ENCODE measurements at regions not wholly inside any gene's neighbourhood (a gene's known extent, or its start where the extent isn't known, plus 50 kb on each side); places are given as distances from the start of the nearest gene placed in this dataset.
A peak's percentile ranks its signal among the peaks of the same experiment; 100 is the strongest.

GRCh38 chr20:6595704-6596103, 171.8 kb upstream of the BMP2 start:
- DNase-seq (ENCODE audit: extremely low read depth, insufficient read length) = no peak
- no peaks in the 10 kb centered on the region for H3K27me3 ChIP-seq (replicated peaks; ENCODE audit: control insufficient read depth, insufficient read depth, low read length)
- H3K4me3 ChIP-seq (replicated peaks; ENCODE audit: low read depth, low read length) = no peak overlapping the region
- H3K36me3 ChIP-seq (ENCODE audit: control insufficient read depth, insufficient read depth, low read length) = no peaks in the 10 kb centered on the region
- no peak for TF ChIP-seq CTCF (IDR thresholded peaks at IDR 0.05; ENCODE audit: insufficient read depth, low read length, poor library complexity, severe bottlenecking)

DNA sequence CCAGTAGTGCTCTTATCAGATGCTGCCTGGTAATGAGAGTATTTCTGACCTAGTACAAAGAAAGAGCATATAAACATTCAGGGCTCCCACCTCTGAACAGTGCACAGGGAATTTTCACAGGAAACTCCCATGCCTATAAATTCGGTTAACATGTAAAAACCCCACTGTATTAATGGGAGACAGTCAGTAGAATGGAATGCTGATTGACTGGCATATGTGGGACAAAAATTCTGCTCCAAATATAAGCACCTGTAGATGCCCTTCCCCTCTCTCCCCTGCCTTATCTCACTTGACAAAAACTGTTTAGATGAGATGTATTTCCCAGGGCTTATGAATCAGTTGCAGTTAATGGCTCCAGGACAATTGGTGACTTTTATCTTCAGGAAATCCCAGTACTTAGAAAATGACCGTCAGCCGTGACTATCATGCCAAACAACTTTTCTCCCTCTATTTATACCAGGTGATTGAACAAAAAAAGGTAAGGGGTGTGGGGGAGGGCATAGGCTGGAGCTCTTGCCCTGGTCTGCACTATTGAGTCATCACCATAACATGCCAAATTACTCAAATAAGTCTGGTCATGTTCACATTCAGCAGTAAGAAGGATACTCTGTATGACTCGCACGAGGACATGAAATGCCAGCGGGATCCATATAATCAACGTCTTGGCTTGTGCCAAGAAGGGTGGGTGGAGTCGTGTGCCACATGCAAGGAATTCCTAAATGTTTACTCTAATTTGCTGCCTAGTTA, 176.4 kb upstream of the BMP2 start:
- TF ChIP-seq CTCF (IDR thresholded peaks at IDR 0.05; ENCODE audit: insufficient read depth, low read length, poor library complexity, severe bottlenecking) = no peak
- DNase-seq (ENCODE audit: extremely low read depth, insufficient read length) = no peak

GRCh38 chr20:6588296-6588695, 179.2 kb upstream of the BMP2 start:
- no peak for DNase-seq (ENCODE audit: extremely low read depth, insufficient read length)
- TF ChIP-seq CTCF (IDR thresholded peaks at IDR 0.05; ENCODE audit: insufficient read depth, low read length, poor library complexity, severe bottlenecking) = no peak
- H3K27me3 ChIP-seq (replicated peaks; ENCODE audit: control insufficient read depth, insufficient read depth, low read length) = no peaks in the 10 kb centered on the region

More for the DNA sequence above, 176.4 kb upstream of the BMP2 start:
- Histone ChIP-seq H3K36me3 (ENCODE audit: control insufficient read depth, insufficient read depth, low read length) (no peaks in the 10 kb centered on the region), H3K27me3 (replicated peaks; ENCODE audit: control insufficient read depth, insufficient read depth, low read length) (no peaks in the 10 kb centered on the region), H3K4me3 (replicated peaks; ENCODE audit: low read depth, low read length) (no peak overlapping the region)

GRCh38 chr20:6583134-6583738, 184.2 kb upstream of the BMP2 start:
- peak; percentile 69 for TF ChIP-seq CTCF (IDR thresholded peaks at IDR 0.05; ENCODE audit: insufficient read depth, low read length, poor library complexity, severe bottlenecking)
- no peak overlapping the region for H3K4me3 ChIP-seq (replicated peaks; ENCODE audit: low read depth, low read length)
- no peaks in the 10 kb centered on the region for H3K36me3 ChIP-seq (ENCODE audit: control insufficient read depth, insufficient read depth, low read length)
- no peak for DNase-seq (ENCODE audit: extremely low read depth, insufficient read length)
- H3K27me3 ChIP-seq (replicated peaks; ENCODE audit: control insufficient read depth, insufficient read depth, low read length) = no peaks in the 10 kb centered on the region

More at GRCh38 chr20:6588296-6588695, 179.2 kb upstream of the BMP2 start:
- Histone ChIP-seq H3K36me3 (ENCODE audit: control insufficient read depth, insufficient read depth, low read length) (no peaks in the 10 kb centered on the region), H3K4me3 (replicated peaks; ENCODE audit: low read depth, low read length) (no peak overlapping the region)

DNA sequence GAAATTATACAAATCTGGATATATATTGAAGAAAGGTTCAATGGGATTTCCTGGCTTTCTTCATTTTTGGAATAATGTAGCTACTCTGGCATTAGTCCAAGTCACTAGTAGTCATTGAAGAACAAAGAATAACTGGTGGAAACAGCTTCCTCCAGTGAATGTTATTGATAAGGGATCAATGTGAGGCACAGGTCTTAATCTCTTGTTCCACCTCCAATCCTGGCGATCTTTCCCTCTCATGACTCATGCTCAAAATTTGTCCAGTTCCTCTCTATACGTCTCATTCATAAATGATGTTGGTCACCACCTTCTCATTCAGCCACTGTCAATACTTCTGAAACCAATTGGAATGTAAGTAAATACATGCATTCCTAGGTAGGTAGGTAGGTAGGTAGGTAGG, 185.0 kb upstream of the BMP2 start:
- no peak for DNase-seq (ENCODE audit: extremely low read depth, insufficient read length)
- Histone ChIP-seq H3K27me3 (replicated peaks; ENCODE audit: control insufficient read depth, insufficient read depth, low read length) (no peaks in the 10 kb centered on the region), H3K4me3 (replicated peaks; ENCODE audit: low read depth, low read length) (no peak overlapping the region), H3K36me3 (ENCODE audit: control insufficient read depth, insufficient read depth, low read length) (no peaks in the 10 kb centered on the region)
- TF ChIP-seq CTCF (IDR thresholded peaks at IDR 0.05; ENCODE audit: insufficient read depth, low read length, poor library complexity, severe bottlenecking) = no peak

Data from GM06990 (cell line).